ENCODE measurements at regions not wholly inside any gene's neighbourhood (a gene's known extent, or its start where the extent isn't known, plus 50 kb on each side); places are given as distances from the start of the nearest gene placed in this dataset.

DNA sequence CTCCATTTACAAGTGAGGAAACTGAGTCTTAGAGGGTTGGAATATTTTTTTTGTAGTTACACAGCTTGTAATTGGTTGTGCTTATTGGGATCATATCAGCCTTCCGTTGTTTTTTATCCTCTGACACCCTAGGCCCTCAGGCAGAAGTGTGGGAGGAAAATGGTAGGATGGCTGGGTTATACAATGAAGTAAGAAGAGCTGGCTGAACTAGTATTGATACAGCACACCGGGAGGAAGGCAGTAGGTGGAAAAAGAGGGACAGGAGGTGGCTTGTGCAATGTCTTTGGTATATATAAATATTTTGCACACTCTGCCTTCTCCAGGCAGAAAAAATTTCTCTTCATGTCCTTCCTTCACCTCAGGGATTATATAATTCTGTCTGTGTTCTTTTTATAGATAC is 214.3 kb upstream of the SGO1 start:
- no peak overlapping the region for H3K4me3 Mint-ChIP-seq
- no peaks in the 10 kb centered on the region for H4K20me1 ChIP-seq (ENCODE audit: control insufficient read depth, insufficient read depth, insufficient read length)
- no peak overlapping the region for H3K23ac ChIP-seq (ENCODE audit: insufficient read length, low read depth, low read length)
- no peak overlapping the region for H3K4me2 ChIP-seq (ENCODE audit: insufficient read depth, insufficient read length, low read length)
- H3K18ac ChIP-seq (ENCODE audit: insufficient read length, low read depth, low read length) = no peak overlapping the region
- no peak overlapping the region for H3K9ac ChIP-seq (ENCODE audit: extremely low read depth, insufficient read length, low read length)
- H3K4ac ChIP-seq (ENCODE audit: low read depth, low read length) = no peak overlapping the region
- H3K9me3 Mint-ChIP-seq = no peaks in the 10 kb centered on the region
- H4K91ac ChIP-seq (ENCODE audit: insufficient read length, low read depth, low read length) = no peak overlapping the region
- H3K56ac ChIP-seq (ENCODE audit: insufficient read length, low read depth, low read length) = no peak overlapping the region
- peaks cover 8 to 9% of the 10 kb centered on the region in 2 experiments; a peak in 3 of 4 replicates for H3K4me1 Mint-ChIP-seq
- no peaks in the 10 kb centered on the region for H3K79me1 ChIP-seq (ENCODE audit: insufficient read depth, low read depth, low read length, poor library complexity, severe bottlenecking)
- H2AFZ ChIP-seq (ENCODE audit: low read length) = no peak overlapping the region
- H3T11ph ChIP-seq (ENCODE audit: low read length) = no peak overlapping the region
- H2BK120ac ChIP-seq (ENCODE audit: low read depth, low read length, poor library complexity, severe bottlenecking) = no peak overlapping the region
- H3K27me3 ChIP-seq (ENCODE audit: insufficient read depth, low read length) = no peaks in the 10 kb centered on the region
- H2BK12ac ChIP-seq (ENCODE audit: insufficient read length, low read depth, low read length) = no peak overlapping the region
- TF ChIP-seq, protein P1, sequence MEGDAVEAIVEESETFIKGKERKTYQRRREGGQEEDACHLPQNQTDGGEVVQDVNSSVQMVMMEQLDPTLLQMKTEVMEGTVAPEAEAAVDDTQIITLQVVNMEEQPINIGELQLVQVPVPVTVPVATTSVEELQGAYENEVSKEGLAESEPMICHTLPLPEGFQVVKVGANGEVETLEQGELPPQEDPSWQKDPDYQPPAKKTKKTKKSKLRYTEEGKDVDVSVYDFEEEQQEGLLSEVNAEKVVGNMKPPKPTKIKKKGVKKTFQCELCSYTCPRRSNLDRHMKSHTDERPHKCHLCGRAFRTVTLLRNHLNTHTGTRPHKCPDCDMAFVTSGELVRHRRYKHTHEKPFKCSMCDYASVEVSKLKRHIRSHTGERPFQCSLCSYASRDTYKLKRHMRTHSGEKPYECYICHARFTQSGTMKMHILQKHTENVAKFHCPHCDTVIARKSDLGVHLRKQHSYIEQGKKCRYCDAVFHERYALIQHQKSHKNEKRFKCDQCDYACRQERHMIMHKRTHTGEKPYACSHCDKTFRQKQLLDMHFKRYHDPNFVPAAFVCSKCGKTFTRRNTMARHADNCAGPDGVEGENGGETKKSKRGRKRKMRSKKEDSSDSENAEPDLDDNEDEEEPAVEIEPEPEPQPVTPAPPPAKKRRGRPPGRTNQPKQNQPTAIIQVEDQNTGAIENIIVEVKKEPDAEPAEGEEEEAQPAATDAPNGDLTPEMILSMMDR (conservative IDR thresholded peaks at IDR 0.05) = no peak
- no peak overlapping the region for H2BK5ac ChIP-seq (ENCODE audit: insufficient read length, low read length)
- H4K8ac ChIP-seq (replicated peaks; ENCODE audit: insufficient read length, low read depth, low read length) = no peak overlapping the region
- H3K9me3 ChIP-seq (ENCODE audit: control insufficient read depth, low read depth, low read length) = no peaks in the 10 kb centered on the region
- H2BK15ac ChIP-seq (ENCODE audit: low read depth, low read length) = no peak overlapping the region
- no peak for DNase-seq
- H3K23me2 ChIP-seq (ENCODE audit: insufficient read length, low read depth, low read length, poor library complexity, severe bottlenecking) = no peaks in the 10 kb centered on the region
- no peak overlapping the region for H3K14ac ChIP-seq (ENCODE audit: insufficient read depth, low read length)
- no peak overlapping the region for H2BK20ac ChIP-seq (ENCODE audit: low read depth, low read length, poor library complexity, severe bottlenecking)
- no peak overlapping the region for H3K27ac ChIP-seq (ENCODE audit: insufficient read length, low read depth, low read length)
- peak overlapping the region in 1 of 3 experiments; percentile 85; a peak in 2 of 7 replicates for H3K27ac Mint-ChIP-seq
- no peaks in the 10 kb centered on the region for H3K27me3 Mint-ChIP-seq (ENCODE audit: low read depth)
- H3K4me1 ChIP-seq (ENCODE audit: insufficient read depth, low read length) = no peaks in the 10 kb centered on the region
- no peak overlapping the region for H4K5ac ChIP-seq (ENCODE audit: insufficient read length, low read depth, low read length)
- H2AK5ac ChIP-seq (ENCODE audit: insufficient read length, low read length) = no peak overlapping the region
- H3K79me2 ChIP-seq (ENCODE audit: insufficient read depth, low read length) = no peaks in the 10 kb centered on the region
- no peaks in the 10 kb centered on the region for H3K36me3 Mint-ChIP-seq (ENCODE audit: insufficient read depth in 1 of 3, low read depth in 3 of 3)
- no CpG with 5 or more reads among the region's 2 CpGs for WGBS (ENCODE audit: extremely low coverage, insufficient read length, low lambda C conversion rate)

Data from H9 (cell line).